Erythroblast (primary cell): ENCODE measurements at regions not wholly inside any gene's neighbourhood (a gene's known extent, or its start where the extent isn't known, plus 50 kb on each side); places are given as distances from the start of the nearest gene placed in this dataset.

Experiments
- GATA1 ChIP-seq: IDR thresholded peaks from 2 replicates; pipeline ENCODE4 v1.6.1; 2011; ENCODE audit warnings: low read depth, mild to moderate bottlenecking, control low read depth, low read length, moderate library complexity
- POLR2A ChIP-seq: IDR thresholded peaks from 2 replicates; pipeline ENCODE4 v1.6.1; 2011; ENCODE audit warnings: mild to moderate bottlenecking, low read length

DNA sequence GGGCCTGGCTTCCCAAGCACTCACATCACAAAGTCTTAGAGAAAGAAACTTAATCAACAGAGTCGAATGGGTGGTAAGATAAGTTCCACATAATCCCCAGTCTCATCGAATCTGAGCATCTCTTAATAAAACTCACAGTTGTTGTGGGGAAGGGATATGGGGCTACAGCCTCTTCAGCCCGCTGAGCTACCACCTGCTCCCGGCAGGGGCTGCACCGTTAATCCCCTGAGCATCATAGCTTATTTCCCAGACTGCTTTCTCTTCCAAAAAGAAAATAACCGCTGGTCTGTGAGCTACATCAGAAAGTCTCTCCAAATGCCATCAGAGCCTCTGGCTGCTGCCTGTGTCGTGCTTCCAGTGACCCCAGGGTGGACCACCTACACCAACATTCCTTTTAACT lies 139.4 kb upstream of the CELF4 start:
- no peak for TF ChIP-seq POLR2A
- TF ChIP-seq GATA1, result no peak
